ENCODE measurements at regions not wholly inside any gene's neighbourhood (a gene's known extent, or its start where the extent isn't known, plus 50 kb on each side); places are given as distances from the start of the nearest gene placed in this dataset.

DNA sequence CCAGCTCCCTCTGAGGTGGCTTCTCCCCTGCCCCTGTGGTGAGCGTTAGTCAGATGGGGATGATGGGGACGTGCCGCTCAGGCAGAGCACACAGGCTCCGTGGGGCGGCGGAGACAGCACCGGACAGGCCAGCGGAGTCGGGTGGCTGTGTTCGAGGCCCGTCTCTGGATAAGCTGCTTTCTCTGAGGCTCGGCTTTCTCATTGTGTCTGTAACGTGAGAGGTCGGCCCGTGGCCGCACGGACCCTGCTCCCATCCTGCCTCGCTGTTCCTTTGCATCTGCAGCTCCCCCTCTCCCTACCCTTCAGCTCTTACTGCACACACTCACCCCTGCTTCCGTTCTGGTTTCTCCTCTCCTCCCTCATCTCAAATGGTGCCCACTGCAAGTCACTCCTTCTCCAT, 62.5 kb downstream of the FAM43A start:
- TF ChIP-seq, protein P1, sequence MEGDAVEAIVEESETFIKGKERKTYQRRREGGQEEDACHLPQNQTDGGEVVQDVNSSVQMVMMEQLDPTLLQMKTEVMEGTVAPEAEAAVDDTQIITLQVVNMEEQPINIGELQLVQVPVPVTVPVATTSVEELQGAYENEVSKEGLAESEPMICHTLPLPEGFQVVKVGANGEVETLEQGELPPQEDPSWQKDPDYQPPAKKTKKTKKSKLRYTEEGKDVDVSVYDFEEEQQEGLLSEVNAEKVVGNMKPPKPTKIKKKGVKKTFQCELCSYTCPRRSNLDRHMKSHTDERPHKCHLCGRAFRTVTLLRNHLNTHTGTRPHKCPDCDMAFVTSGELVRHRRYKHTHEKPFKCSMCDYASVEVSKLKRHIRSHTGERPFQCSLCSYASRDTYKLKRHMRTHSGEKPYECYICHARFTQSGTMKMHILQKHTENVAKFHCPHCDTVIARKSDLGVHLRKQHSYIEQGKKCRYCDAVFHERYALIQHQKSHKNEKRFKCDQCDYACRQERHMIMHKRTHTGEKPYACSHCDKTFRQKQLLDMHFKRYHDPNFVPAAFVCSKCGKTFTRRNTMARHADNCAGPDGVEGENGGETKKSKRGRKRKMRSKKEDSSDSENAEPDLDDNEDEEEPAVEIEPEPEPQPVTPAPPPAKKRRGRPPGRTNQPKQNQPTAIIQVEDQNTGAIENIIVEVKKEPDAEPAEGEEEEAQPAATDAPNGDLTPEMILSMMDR (conservative IDR thresholded peaks at IDR 0.05; ENCODE audit: low read depth in 2 of 2): no peak
- TF ChIP-seq EZH2phosphoT487 (IDR thresholded peaks at IDR 0.05; ENCODE audit: unreplicated experiment): no peak
- TF ChIP-seq POLR2AphosphoS5 (IDR thresholded peaks at IDR 0.05; ENCODE audit: low read depth): no peak
- TF ChIP-seq EZH2 (IDR thresholded peaks at IDR 0.05; ENCODE audit: low read depth, unreplicated experiment): no peak
- TF ChIP-seq JUNB (IDR thresholded peaks at IDR 0.05; ENCODE audit: unreplicated experiment): no peak
- TF ChIP-seq CREB1 (CRISPR knock-in tag; IDR thresholded peaks at IDR 0.05; ENCODE audit: low read depth): no peak
- TF ChIP-seq ZNF114 (CRISPR knock-in tag; IDR thresholded peaks at IDR 0.05): no peak
- TF ChIP-seq STAT1 (IDR thresholded peaks at IDR 0.05; ENCODE audit: unreplicated experiment): no peak
- TF ChIP-seq, protein P2, sequence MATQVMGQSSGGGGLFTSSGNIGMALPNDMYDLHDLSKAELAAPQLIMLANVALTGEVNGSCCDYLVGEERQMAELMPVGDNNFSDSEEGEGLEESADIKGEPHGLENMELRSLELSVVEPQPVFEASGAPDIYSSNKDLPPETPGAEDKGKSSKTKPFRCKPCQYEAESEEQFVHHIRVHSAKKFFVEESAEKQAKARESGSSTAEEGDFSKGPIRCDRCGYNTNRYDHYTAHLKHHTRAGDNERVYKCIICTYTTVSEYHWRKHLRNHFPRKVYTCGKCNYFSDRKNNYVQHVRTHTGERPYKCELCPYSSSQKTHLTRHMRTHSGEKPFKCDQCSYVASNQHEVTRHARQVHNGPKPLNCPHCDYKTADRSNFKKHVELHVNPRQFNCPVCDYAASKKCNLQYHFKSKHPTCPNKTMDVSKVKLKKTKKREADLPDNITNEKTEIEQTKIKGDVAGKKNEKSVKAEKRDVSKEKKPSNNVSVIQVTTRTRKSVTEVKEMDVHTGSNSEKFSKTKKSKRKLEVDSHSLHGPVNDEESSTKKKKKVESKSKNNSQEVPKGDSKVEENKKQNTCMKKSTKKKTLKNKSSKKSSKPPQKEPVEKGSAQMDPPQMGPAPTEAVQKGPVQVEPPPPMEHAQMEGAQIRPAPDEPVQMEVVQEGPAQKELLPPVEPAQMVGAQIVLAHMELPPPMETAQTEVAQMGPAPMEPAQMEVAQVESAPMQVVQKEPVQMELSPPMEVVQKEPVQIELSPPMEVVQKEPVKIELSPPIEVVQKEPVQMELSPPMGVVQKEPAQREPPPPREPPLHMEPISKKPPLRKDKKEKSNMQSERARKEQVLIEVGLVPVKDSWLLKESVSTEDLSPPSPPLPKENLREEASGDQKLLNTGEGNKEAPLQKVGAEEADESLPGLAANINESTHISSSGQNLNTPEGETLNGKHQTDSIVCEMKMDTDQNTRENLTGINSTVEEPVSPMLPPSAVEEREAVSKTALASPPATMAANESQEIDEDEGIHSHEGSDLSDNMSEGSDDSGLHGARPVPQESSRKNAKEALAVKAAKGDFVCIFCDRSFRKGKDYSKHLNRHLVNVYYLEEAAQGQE (IDR thresholded peaks at IDR 0.05; ENCODE audit: unreplicated experiment): no peak

Data from GM23338 (cell line).